ENCODE measurements at regions not wholly inside any gene's neighbourhood (a gene's known extent, or its start where the extent isn't known, plus 50 kb on each side); places are given as distances from the start of the nearest gene placed in this dataset.

- Histone ChIP-seq H3K27ac (ENCODE audit: low read length) (no peak overlapping the region), H3K4me2 (ENCODE audit: low read depth, low read length, poor library complexity, severe bottlenecking) (no peak overlapping the region), H3K9ac (ENCODE audit: low read length) (no peak overlapping the region), H3K4me3 (ENCODE audit: low read length) (no peak overlapping the region), H3K9me2 (replicated peaks; ENCODE audit: insufficient read depth, low read length) (no peaks in the 10 kb centered on the region), H3K4me1 (ENCODE audit: low read length) (no peaks in the 10 kb centered on the region), H2AFZ (ENCODE audit: low read length) (no peak overlapping the region), H3K36me3 (ENCODE audit: insufficient read depth, low read length) (no peaks in the 10 kb centered on the region), H4K20me1 (ENCODE audit: insufficient read depth, low read depth, low read length) (no peaks in the 10 kb centered on the region), H3K79me2 (ENCODE audit: low read length) (no peaks in the 10 kb centered on the region), H3K27me3 (ENCODE audit: low read length) (no peaks in the 10 kb centered on the region), H3K9me3 (ENCODE audit: low read length) (peaks cover 8% of the 10 kb centered on the region; the same call in 1 of the 2 replicates)
- no peak for DNase-seq
Measured at GRCh38 chr5:17832949-17833745, 198.9 kb downstream of the TAF11L14 start.

- H3K27ac ChIP-seq (ENCODE audit: low read length), result no peak overlapping the region
- H3K4me2 ChIP-seq (ENCODE audit: low read depth, low read length, poor library complexity, severe bottlenecking), result no peak overlapping the region
Measured at GRCh38 chr5:17837757-17838156, 203.5 kb downstream of the TAF11L14 start.

GRCh38 chr5:17838469-17838868, 204.2 kb downstream of the TAF11L14 start:
- no peaks in the 10 kb centered on the region for H3K36me3 ChIP-seq (ENCODE audit: insufficient read depth, low read length)
- peaks cover 8% of the 10 kb centered on the region; the same call in 1 of the 2 replicates for H3K9me3 ChIP-seq (ENCODE audit: low read length)
- no peak overlapping the region for H2AFZ ChIP-seq (ENCODE audit: low read length)
- H3K27me3 ChIP-seq (ENCODE audit: low read length), result no peaks in the 10 kb centered on the region
- H3K9me2 ChIP-seq (replicated peaks; ENCODE audit: insufficient read depth, low read length), result no peaks in the 10 kb centered on the region
- no peak overlapping the region for H3K9ac ChIP-seq (ENCODE audit: low read length)
- H3K4me2 ChIP-seq (ENCODE audit: low read depth, low read length, poor library complexity, severe bottlenecking), result no peak overlapping the region
- no peak overlapping the region for H3K27ac ChIP-seq (ENCODE audit: low read length)
- H3K79me2 ChIP-seq (ENCODE audit: low read length), result no peaks in the 10 kb centered on the region
- no peak for DNase-seq
- no peaks in the 10 kb centered on the region for H4K20me1 ChIP-seq (ENCODE audit: insufficient read depth, low read depth, low read length)
- H3K4me3 ChIP-seq (ENCODE audit: low read length), result no peak overlapping the region
- H3K4me1 ChIP-seq (ENCODE audit: low read length), result no peaks in the 10 kb centered on the region

More at GRCh38 chr5:17837757-17838156, 203.5 kb downstream of the TAF11L14 start:
- no peaks in the 10 kb centered on the region for H3K36me3 ChIP-seq (ENCODE audit: insufficient read depth, low read length)
- H3K4me1 ChIP-seq (ENCODE audit: low read length), result no peaks in the 10 kb centered on the region
- no peaks in the 10 kb centered on the region for H3K79me2 ChIP-seq (ENCODE audit: low read length)
- H3K9ac ChIP-seq (ENCODE audit: low read length), result no peak overlapping the region
- no peaks in the 10 kb centered on the region for H3K27me3 ChIP-seq (ENCODE audit: low read length)
- H3K9me3 ChIP-seq (ENCODE audit: low read length), result peaks cover 8% of the 10 kb centered on the region; the same call in 1 of the 2 replicates
- no peaks in the 10 kb centered on the region for H3K9me2 ChIP-seq (replicated peaks; ENCODE audit: insufficient read depth, low read length)
- H2AFZ ChIP-seq (ENCODE audit: low read length), result no peak overlapping the region
- H3K4me3 ChIP-seq (ENCODE audit: low read length), result no peak overlapping the region
- DNase-seq, result no peak
- no peaks in the 10 kb centered on the region for H4K20me1 ChIP-seq (ENCODE audit: insufficient read depth, low read depth, low read length)

- Histone ChIP-seq H3K27ac (ENCODE audit: low read length) (no peak overlapping the region), H3K79me2 (ENCODE audit: low read length) (no peaks in the 10 kb centered on the region), H3K4me1 (ENCODE audit: low read length) (no peaks in the 10 kb centered on the region), H4K20me1 (ENCODE audit: insufficient read depth, low read depth, low read length) (no peaks in the 10 kb centered on the region), H3K27me3 (ENCODE audit: low read length) (no peaks in the 10 kb centered on the region), H3K9ac (ENCODE audit: low read length) (no peak overlapping the region), H2AFZ (ENCODE audit: low read length) (no peak overlapping the region), H3K9me3 (ENCODE audit: low read length) (peaks cover 8% of the 10 kb centered on the region; the same call in 1 of the 2 replicates), H3K4me3 (ENCODE audit: low read length) (no peak overlapping the region), H3K36me3 (ENCODE audit: insufficient read depth, low read length) (no peaks in the 10 kb centered on the region), H3K9me2 (replicated peaks; ENCODE audit: insufficient read depth, low read length) (no peaks in the 10 kb centered on the region), H3K4me2 (ENCODE audit: low read depth, low read length, poor library complexity, severe bottlenecking) (no peak overlapping the region)
- no peak for DNase-seq
Measured at GRCh38 chr5:17839848-17840247, 205.6 kb downstream of the TAF11L14 start.

GRCh38 chr5:17846496-17846895, 212.2 kb downstream of the TAF11L14 start:
- H3K79me2 ChIP-seq (ENCODE audit: low read length), result no peaks in the 10 kb centered on the region
- H3K4me3 ChIP-seq (ENCODE audit: low read length), result no peak overlapping the region

GRCh38 chr5:17847286-17847685, 213.0 kb downstream of the TAF11L14 start:
- Histone ChIP-seq H3K9me3 (ENCODE audit: low read length) (peaks cover 16% of the 10 kb centered on the region), H2AFZ (ENCODE audit: low read length) (no peak overlapping the region), H3K79me2 (ENCODE audit: low read length) (no peaks in the 10 kb centered on the region), H3K36me3 (ENCODE audit: insufficient read depth, low read length) (no peaks in the 10 kb centered on the region), H3K4me2 (ENCODE audit: low read depth, low read length, poor library complexity, severe bottlenecking) (no peak overlapping the region), H3K27ac (ENCODE audit: low read length) (no peak overlapping the region), H3K9me2 (replicated peaks; ENCODE audit: insufficient read depth, low read length) (no peaks in the 10 kb centered on the region), H3K4me3 (ENCODE audit: low read length) (no peak overlapping the region), H3K27me3 (ENCODE audit: low read length) (no peaks in the 10 kb centered on the region), H3K9ac (ENCODE audit: low read length) (no peak overlapping the region), H4K20me1 (ENCODE audit: insufficient read depth, low read depth, low read length) (no peaks in the 10 kb centered on the region), H3K4me1 (ENCODE audit: low read length) (no peaks in the 10 kb centered on the region)
- no peak for DNase-seq

More at GRCh38 chr5:17846496-17846895, 212.2 kb downstream of the TAF11L14 start:
- H3K36me3 ChIP-seq (ENCODE audit: insufficient read depth, low read length), result no peaks in the 10 kb centered on the region
- no peak overlapping the region for H3K4me2 ChIP-seq (ENCODE audit: low read depth, low read length, poor library complexity, severe bottlenecking)
- H3K9me2 ChIP-seq (replicated peaks; ENCODE audit: insufficient read depth, low read length), result no peaks in the 10 kb centered on the region
- H3K27me3 ChIP-seq (ENCODE audit: low read length), result no peaks in the 10 kb centered on the region
- peaks cover 20% of the 10 kb centered on the region for H3K9me3 ChIP-seq (ENCODE audit: low read length)
- H4K20me1 ChIP-seq (ENCODE audit: insufficient read depth, low read depth, low read length), result no peaks in the 10 kb centered on the region
- no peak for DNase-seq
- no peak overlapping the region for H3K27ac ChIP-seq (ENCODE audit: low read length)
- H2AFZ ChIP-seq (ENCODE audit: low read length), result no peak overlapping the region
- H3K4me1 ChIP-seq (ENCODE audit: low read length), result no peaks in the 10 kb centered on the region
- no peak overlapping the region for H3K9ac ChIP-seq (ENCODE audit: low read length)

- Histone ChIP-seq H3K27me3 (ENCODE audit: low read length) (no peaks in the 10 kb centered on the region), H3K4me3 (ENCODE audit: low read length) (no peak overlapping the region), H3K27ac (ENCODE audit: low read length) (no peak overlapping the region), H2AFZ (ENCODE audit: low read length) (no peak overlapping the region), H3K9me3 (ENCODE audit: low read length) (peaks cover 27% of the 10 kb centered on the region), H3K9ac (ENCODE audit: low read length) (no peak overlapping the region), H4K20me1 (ENCODE audit: insufficient read depth, low read depth, low read length) (no peaks in the 10 kb centered on the region), H3K4me2 (ENCODE audit: low read depth, low read length, poor library complexity, severe bottlenecking) (no peak overlapping the region), H3K9me2 (replicated peaks; ENCODE audit: insufficient read depth, low read length) (no peaks in the 10 kb centered on the region), H3K4me1 (ENCODE audit: low read length) (no peaks in the 10 kb centered on the region), H3K36me3 (ENCODE audit: insufficient read depth, low read length) (no peaks in the 10 kb centered on the region), H3K79me2 (ENCODE audit: low read length) (no peaks in the 10 kb centered on the region)
- no peak for DNase-seq
Measured at GRCh38 chr5:17852111-17852510, 217.9 kb downstream of the TAF11L14 start.

GRCh38 chr5:17852740-17853139, 218.5 kb downstream of the TAF11L14 start:
- Histone ChIP-seq H3K4me1 (ENCODE audit: low read length) (no peaks in the 10 kb centered on the region), H3K27me3 (ENCODE audit: low read length) (no peaks in the 10 kb centered on the region), H2AFZ (ENCODE audit: low read length) (no peak overlapping the region), H3K36me3 (ENCODE audit: insufficient read depth, low read length) (no peaks in the 10 kb centered on the region), H3K27ac (ENCODE audit: low read length) (no peak overlapping the region), H3K79me2 (ENCODE audit: low read length) (no peaks in the 10 kb centered on the region), H3K4me2 (ENCODE audit: low read depth, low read length, poor library complexity, severe bottlenecking) (no peak overlapping the region), H3K9ac (ENCODE audit: low read length) (no peak overlapping the region), H3K4me3 (ENCODE audit: low read length) (no peak overlapping the region), H4K20me1 (ENCODE audit: insufficient read depth, low read depth, low read length) (no peaks in the 10 kb centered on the region), H3K9me3 (ENCODE audit: low read length) (peaks cover 24% of the 10 kb centered on the region), H3K9me2 (replicated peaks; ENCODE audit: insufficient read depth, low read length) (no peaks in the 10 kb centered on the region)
- no peak for DNase-seq

All from Karpas-422 (cell line).